HG03439 (cell line): ENCODE measurements at regions not wholly inside any gene's neighbourhood (a gene's known extent, or its start where the extent isn't known, plus 50 kb on each side); places are given as distances from the start of the nearest gene placed in this dataset.

ENCODE experiments used
- ATAC-seq: cut with Tn5 transposase; IDR thresholded peaks from one replicate; pipeline ENCODE4 v1.9.1; 2021; ENCODE audit warnings: mild to moderate bottlenecking, moderate library complexity; ENCODE audit not compliant: unreplicated experiment

DNA sequence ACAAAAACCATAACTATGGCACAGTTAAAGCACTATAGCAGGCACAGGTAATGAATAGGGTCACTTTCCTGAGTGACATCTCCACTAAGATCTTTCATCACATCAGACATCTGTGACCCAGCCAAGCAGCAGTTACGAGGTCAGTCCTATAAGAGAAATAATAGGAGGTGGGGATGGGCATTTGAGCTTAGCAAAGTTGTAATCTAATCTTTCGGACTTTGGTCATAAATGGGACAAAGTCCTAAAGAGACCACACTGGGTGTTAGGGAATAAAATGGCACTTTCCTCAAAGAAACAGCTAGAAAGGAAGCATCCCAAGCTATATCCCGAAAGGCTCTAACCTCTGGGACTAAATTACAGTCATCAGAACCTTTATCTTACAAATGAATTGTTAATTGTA is 432.2 kb downstream of the PIK3R1 start:
- ATAC-seq: no peak

DNA sequence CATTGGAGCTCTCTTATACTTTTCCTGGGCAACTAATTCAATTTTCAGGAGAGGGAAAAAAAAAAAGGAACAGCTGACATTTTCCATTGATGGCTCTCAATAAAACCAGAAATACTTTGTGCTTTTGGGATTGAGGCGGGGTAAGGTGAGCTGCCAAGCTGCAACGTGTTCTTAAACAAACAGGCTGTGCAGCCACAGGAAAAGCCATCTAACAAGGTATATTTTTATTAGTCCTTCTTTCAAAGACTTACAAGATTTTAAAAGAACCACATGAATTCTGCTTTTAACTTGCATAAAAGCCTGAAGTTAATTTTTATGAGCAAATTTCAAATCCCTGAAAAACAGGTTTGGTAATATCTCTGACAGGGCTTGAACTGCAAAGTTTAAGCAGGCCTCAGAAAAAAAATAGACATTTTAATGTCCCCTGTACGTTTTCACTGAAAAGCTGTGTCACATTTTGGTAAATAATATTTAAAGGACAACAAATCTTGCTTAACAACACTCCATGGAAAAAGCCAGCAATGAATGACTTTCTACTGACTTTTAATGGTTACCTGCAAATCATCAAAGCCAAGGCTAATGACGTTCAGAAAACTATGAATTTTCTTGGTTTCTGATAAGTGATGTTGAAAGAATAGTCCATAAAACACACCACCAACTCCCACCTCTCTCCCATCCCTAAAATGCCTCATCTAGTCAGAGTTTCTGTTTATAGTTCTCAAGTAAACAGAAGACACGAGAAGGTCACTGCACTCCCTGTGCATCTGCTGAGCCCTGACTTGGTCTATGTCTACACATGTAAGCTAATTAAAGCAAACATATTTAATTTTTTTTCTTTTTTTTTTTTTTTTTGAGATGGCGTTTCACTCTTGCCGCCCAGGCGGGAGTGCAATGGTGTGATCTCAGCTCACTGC is 433.6 kb downstream of the PIK3R1 start:
- ATAC-seq: no peak

DNA sequence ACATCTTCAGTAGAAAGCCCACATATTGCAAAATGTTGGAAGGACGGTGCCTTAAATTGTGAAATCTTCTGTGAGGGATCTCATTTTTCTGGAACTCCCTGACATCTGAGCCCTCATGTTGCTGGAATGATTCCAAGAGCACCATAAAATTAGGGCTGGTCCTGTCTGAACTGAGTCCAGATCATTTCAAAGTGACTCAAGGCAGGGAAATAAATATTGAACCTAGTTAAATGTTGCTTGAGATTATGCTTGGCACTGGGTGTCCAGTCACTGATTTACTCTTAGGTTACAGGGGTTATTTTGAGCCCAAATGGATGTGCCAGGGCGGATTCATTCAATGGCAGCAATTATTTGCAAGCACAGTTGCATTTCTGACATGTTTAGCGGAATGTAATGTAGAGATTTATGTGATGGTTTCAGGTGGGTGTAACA is 437.0 kb downstream of the PIK3R1 start:
- ATAC-seq: no peak

DNA sequence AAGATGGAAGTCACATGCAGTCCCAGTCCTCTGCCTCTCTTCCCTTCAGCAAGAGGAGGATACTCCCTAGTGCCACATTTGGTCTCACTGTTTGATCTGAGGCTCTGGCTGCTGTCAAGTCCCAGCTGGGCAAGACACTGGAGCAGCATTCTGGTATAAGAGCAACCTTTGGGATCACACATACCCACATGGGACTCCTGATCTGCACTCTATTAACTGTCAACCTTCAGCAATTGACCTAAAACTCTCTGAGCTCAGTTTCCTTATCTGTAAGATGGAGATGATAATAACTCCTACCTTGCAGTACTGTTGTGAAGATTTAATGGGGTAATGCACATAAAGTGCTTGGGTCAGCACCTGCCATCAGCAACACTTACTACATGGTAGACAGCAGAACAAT is 437.9 kb downstream of the PIK3R1 start:
- ATAC-seq: no peak

DNA sequence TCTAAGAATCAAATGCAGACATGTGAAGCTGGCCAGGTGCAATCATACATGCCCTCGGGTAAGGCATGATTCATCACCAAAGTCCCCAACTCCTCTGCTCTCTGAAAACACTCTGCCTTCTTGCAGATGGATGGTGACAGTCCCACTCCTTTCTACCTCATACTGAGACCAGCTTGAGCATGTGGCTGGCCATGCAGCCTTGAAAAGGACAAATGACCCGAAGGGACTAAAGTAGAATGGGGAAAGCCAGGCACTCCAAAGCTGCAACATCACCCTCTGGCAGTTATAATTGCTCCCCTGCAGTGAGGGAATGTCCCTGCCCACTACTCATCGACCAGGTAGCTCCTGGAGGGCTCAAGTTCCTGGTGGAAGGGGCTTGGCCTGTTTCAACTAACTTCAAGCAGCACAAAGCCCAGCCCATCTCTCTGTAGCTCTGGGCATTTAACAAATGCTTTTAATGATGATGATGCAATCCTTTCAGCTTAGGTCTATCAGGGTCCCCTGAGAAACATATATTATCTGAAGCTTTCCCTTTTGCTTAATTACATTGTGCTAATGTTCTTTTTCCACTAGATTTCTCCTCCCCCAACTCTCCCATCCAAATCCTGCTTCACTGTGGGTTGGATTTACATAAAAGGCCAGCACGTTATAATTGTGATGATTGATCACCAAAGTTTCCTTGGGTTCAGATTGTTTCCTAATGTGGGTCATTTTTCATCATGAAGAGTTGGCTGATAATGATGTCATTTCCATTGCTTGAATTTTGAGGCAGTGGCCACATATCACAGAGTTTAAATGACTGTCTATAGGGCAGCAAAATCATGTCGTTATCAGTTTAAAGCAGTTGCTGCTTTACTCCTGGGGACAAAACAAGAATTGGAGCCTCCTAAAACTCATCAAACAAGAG is 436.5 kb upstream of the SLC30A5 start:
- ATAC-seq: no peak

DNA sequence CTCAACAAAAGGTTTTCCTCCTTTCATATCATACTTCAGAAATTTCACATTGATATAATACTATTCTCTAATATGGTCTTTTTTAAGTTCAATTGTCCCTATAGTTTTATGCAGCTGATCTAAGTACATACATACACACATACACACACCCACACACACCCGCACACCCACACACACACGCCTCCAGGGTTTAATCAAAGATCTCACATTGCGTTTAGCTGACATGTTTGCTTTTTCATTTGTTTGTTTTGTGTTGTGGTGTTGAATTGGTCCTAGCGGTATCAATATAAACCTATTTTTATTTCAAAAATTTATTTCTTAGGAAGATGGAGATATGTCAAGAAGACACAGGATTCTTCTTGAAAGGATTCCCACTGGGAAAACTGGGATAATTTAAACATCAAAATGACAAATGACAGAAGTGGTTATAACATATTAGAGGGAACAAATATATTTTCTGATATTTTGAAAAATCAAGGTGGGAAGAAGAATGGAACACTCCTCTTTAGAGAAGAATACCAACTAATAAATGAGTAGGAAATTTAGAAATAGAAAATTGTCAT is 434.9 kb upstream of the SLC30A5 start:
- ATAC-seq: no peak

DNA sequence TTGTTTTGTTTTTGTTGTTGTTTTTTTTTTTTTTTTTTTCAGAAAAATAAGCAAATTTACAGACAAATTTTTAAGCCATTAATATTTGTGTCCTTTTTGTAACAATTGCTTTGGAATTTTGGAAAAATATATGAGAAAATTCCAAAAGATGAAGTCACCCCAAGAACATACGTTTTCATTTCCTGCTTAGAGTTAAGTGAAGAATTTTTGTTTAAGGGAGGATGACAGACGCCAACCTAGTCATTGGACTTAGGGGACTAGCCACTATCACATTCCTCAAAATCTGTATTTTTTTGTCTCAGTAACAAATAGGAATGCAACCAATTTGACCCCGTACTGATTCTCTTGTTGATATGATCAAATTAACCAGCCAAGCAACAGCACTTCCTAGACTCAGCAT is 433.9 kb upstream of the SLC30A5 start:
- ATAC-seq: no peak

DNA sequence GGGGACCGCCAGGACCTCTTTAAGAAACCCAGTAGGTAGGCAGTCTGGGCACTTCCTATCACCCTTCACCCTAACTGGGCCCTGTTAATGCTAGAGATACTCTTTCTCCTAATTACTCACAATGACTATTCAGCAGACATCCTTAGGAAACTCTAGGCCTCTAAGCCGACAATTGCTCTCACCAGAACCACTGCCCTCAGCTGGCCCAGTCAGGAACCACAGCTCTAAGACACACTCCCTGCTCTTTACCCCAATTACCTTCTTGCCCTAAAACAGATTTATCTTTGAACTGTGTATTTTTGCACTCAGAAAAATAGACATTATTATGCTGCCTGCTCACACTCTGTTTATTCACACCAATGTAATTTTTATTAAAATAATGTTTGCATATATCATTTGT is 432.6 kb upstream of the SLC30A5 start:
- ATAC-seq: no peak

DNA sequence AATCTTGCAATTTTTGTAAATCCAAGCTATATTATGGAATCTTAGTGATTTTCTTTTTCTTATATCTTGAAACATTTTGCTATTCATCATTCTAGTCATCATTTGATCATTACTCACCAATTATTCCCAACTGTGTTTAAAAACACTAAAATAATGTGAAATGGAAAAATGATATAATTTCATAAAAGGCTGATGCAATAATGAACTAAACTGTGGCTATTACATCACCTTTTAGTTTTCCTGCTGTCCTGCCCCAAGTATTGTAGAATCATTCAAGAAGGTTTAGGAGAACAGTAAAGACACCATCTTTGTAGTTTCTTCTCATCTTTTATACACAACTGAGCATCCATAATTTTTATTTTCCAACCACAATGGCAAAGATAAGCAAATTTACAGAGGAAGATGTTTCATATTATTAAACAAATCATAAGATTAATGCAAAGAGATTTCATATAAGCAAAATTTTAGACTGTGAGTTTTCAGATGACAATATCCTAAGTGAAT is 431.0 kb upstream of the SLC30A5 start:
- no peak for ATAC-seq

DNA sequence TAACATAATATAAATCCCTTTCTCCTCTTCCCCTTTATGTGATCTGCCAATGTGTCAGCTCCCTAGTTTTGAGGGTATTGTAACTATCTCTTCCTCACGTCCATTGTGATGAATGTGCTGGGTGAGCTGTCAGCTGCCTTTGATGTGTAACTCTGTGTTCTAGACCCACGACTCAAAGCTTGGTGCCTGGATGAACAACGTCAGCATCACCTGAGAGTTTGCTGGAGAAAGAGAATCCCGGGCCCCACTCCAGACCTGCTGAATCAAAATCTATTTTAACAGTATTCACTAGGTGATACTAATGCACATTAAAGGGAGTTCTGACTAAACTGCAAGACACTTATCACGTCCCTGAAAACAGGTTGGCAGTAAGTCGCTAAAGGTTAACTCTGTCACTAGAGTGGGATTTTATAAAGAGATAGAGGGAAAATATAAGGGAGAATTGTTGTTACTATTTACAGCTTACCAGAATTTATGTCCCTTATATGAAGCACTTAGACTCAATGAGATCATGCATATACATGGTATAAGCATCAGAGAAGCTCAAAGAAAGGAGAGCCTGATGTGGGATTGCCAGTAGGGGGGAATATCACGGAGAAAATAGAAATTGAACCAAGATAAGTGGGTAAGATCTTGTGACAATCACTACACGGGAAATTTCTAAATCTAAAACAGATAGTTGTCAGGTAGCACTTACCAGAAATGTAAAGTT is 423.8 kb upstream of the SLC30A5 start:
- no peak for ATAC-seq

DNA sequence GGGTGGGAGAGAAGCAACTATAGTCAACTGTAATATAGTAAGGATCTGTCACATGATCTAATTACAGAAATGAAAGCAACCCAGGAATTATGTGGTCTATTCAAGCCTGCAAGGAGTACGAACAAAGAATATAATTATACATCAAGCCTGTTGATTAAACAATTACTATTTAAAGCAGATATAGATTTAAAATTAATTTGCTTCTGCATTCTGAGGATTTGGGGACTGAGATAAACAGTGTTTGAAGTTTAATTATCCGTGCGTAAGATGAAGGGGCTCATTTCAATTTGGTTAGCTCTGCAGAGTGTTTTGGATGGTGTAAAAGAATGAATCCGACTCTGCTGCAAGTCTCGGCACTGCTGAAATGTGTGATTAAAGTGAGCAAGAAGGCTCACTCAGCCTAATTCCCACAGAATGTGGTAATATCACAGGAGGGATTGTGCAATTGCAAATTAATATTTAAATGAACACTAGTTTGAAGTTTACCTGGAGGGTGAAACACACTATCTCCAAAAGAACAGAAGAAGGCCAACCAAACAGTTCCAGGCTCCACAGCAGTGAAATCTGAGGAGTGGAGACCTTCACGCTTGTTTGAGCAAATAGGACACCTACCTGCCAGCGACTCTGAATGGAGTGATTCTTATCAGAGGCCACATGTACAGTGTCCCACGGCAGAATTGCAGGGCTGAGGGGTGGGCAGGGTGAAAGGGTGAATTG is 420.6 kb upstream of the SLC30A5 start:
- ATAC-seq: no peak

DNA sequence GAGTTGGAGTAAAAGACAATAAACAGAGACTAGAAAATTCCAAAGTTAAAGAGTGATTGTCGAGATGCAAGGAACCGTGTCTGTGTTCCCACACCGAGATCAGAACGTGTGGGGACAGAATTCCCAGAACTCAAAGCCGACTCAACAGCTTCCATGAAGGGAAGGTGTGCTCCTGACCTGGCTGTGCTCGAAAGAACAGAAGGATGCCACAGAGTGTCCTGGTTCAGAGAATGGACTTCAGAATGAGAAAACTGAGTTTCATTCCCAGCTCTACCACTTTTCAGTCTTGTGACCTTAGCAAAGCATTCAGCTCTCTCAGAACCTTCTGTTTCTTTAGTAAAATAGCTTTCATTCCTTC is 420.0 kb upstream of the SLC30A5 start:
- ATAC-seq: no peak

DNA sequence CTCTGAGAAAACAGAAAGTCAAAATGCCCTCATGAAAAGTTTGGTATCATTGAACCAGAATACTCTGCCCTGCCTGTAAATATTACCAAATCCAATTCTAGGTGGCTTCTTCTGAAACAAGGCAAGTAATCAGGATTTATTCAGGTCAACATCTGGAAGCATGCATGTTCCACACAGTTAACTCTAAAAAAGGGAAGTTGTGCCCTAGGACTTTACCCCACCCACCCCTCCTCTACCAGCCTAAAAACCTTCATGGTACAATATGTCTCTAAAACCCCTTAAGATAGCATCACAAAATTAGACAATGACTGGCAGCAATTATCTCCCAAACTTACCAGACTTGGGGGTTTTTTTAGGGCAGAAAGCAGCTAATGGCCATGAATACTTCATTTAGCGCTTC is 414.8 kb upstream of the SLC30A5 start:
- ATAC-seq: no peak

DNA sequence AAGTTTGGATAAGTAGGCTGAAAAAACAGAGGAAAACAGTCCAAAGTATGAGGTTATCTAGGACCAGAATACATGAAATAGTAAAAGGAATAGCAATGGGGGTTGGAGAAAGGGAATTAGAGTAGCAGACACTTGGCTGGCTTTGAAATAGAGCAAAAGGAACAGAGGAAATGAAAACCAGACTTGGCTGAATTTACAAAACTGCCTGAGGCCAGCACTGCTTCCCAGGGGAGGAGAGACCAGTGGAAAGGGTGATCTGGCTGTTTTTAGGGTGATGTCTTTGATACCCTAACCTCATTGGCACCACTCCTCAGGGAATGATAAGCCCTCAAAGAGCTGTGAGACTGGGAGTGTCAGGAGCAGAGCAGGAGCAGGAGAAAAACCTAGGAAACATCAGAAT is 413.4 kb upstream of the SLC30A5 start:
- no peak for ATAC-seq

DNA sequence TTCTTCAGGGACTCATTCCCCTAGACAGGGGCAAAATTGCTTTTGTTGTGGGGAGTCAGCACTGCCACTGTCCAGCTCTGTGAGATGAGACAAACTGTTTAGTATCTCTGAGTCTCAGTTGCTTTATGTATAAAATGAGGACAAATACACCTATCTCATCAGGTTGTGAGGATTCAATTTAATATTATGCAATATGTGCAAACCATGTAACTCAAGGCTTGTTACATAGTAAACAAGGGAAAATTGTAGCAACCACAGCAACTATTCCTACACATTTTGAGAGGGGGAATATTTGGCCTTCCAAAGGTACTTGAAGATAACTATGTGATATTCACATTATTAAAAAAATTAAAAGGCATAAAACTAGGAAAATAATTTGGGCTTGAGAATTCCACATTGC is 411.9 kb upstream of the SLC30A5 start:
- no peak for ATAC-seq

DNA sequence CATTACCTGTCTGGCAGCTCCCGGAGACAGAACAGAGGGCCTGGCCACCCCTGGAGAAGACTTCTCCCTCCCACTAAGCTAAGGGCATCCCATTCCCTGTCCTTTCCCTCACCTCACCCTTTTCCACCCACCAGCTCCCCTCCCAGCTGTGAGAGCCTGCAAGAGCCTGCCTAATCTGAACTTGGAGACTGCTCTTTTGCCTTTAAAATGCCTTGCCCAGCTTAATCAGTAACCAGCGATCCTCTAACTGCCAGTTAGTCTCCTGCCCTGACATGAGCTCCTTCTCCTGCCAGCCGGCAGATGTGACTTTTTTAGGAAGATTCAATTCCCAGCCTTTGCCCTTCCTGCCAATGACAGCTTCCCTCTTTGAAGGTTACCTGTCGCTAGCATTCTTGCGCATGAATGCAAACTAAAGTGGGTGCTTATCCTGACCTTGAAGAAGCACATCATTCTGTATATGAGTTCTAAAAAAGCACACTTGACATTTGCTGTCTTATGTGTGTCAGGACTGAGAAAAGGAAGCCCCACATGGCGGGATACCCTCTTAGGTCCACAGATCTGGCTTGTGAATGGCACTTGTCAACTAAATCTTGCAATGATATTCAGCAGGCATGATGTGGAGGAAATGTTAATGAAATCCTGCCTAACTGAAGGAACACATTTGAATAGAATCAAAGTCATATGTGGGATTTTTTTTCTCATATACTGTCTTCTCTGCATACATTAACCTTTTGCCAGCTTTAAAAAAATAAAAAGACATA is 411.2 kb upstream of the SLC30A5 start:
- no peak for ATAC-seq

DNA sequence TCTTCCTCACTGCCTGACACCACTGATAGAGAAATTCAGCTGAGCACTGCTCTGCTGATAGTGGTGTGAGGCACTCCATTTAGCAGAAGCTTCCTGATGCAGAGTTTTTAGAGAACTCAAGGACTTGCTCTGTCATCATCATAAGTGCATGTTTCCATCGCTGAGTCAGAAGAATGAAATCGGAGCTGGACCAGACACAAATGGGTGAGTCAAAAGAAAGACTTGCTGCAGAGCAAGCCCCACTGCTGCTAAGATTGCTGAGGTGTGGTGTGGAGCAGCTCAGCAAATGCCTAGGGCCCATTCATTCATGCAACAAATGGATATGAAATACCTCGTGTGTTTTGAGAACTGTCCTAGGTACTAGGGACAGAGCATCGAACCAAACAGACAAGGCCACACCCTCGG is 410.2 kb upstream of the SLC30A5 start:
- ATAC-seq: no peak

DNA sequence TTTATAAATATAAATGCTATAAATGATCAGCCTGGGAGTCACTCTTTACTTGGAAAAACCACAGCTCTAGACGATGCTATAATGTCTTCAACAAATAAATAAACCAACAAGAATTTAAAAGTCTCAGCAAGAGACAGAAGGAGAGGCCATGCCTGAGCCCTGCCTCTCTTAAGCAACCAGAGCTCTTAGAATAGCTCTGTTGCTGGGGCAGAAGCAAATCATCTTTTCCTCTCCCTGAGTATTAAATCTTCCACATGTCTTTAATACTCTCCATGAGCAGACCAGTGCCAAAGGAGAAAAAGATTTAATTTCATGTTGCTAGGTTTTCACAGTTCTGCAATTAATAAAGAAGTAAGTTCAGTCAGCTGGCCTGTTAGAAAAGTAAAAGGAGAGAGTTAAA is 408.0 kb upstream of the SLC30A5 start:
- no peak for ATAC-seq

DNA sequence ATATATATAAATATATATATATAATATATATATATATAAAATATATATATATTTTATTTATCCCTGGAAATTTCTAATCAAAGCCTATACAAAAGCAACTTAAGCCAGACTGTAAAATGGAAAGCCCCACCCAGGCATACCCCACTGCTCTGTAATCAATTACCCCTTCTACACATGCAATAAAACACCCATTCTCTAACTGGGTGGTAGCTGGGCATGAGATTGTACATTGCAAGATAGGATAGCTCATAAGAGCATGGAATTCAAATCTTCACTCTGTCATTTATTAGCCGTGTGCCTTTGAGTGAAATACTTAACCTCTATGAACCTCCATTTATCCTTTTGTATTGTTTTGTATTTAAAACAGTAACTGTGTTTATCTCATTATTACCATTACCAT is 405.3 kb upstream of the SLC30A5 start:
- no peak for ATAC-seq
